GM21619 (cell line): ENCODE measurements at regions not wholly inside any gene's neighbourhood (a gene's known extent, or its start where the extent isn't known, plus 50 kb on each side); places are given as distances from the start of the nearest gene placed in this dataset.

ENCODE experiments used
- ATAC-seq: cut with Tn5 transposase; IDR thresholded peaks from one replicate; pipeline ENCODE4 v1.9.1; 2021; ENCODE audit not compliant: unreplicated experiment

DNA sequence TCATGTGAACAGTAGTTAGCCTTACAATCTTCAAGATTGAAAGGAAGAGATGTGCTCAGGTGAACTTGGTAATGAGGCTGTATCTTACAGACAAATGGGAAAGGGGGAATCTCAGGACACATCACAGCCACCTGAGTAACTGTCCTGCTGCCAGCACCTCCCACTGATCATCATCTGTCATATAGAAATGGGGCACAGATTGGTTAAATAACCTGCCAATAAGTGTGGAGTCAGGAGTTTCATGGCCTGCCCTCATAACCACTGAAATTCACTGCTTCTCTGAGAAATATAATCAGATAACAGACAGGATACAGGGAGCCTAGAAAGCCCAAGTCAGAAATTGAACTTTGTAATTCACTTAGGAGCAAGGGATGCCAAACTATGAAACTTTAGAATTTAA, 64.9 kb upstream of the TAS2R16 start:
- ATAC-seq: no peak

DNA sequence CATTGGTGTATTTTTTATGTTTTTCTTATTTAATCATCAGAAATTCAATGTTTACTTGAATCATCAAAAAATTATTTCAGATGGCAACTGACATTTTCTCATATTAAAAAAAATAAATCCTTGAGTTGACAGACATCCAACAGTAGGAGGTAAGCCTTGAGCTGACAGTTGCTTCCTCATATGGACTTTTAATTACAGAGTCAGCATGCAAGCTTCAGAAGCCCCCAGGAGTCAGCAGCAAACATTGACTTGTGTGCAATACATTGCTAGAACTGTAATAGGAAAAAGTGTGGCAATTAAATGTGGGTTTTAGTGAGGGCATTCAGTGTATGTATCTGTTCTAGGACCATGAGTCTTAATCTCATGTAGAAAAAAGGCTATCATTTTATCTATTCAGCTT, 62.4 kb upstream of the TAS2R16 start:
- ATAC-seq: no peak

DNA sequence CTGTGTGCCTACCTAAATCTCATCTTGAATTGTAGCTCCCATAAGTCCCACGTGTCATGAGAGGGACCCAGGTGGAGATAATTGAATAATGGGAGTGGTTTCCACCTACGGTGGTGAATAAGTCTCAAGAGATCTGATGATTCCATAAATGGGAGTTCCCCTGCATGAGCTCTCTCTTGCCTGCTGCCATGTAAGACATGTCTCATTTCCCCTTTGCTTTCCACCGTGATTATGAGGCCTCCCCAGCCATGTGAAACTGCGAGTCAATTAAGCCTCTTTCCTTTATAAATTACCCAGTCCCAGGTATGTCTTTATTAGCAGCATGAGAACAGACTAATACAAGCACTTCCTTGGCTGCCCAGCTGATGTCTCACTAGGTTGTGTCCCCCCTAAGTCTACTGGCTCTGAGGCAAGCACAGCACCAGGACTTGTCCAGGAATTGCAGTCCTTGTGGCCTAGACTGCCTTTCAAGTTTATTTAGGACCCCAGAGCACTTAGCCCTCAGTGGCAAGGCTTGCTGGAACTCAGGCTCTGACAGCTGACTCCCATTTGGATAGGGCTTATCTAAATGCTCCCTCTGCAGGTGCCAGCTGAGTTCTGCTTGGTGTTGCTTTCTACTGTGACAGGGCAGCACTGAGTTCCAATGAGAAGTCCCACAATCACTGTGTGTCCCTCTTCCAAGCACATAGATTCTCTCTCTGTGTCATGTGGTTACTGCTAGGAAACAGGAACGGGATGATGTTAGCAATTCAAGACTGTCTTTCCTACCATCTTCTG, 59.0 kb upstream of the TAS2R16 start:
- ATAC-seq: peak; percentile 52

GRCh38 chr7:123051916-123052315, 56.4 kb upstream of the TAS2R16 start:
- ATAC-seq: no peak

- ATAC-seq: no peak
Measured at GRCh38 chr7:123047955-123048354, 52.5 kb upstream of the TAS2R16 start.
